Lower leg skin (tissue), 3 donors: ENCODE measurements at regions not wholly inside any gene's neighbourhood (a gene's known extent, or its start where the extent isn't known, plus 50 kb on each side); places are given as distances from the start of the nearest gene placed in this dataset.

Experiments used
- POLR2A ChIP-seq, 2 donors: fragments of 450-650 bp; IDR thresholded peaks; one replicate each; pipeline ENCODE4 v1.6.1; 2016 to 2017; ENCODE audit warnings: antibody characterized with exemption in 2 of 2, mild to moderate bottlenecking in 1 of 2, moderate library complexity in 1 of 2
- TF ChIP-seq, protein P1 (sequence below), 3 donors: fragments of 450-650 bp; IDR thresholded peaks; one replicate each; pipeline ENCODE4 v1.5.1; 2016; ENCODE audit warnings: antibody characterized with exemption in 3 of 3, mild to moderate bottlenecking in 3 of 3, moderate library complexity in 2 of 3

DNA sequence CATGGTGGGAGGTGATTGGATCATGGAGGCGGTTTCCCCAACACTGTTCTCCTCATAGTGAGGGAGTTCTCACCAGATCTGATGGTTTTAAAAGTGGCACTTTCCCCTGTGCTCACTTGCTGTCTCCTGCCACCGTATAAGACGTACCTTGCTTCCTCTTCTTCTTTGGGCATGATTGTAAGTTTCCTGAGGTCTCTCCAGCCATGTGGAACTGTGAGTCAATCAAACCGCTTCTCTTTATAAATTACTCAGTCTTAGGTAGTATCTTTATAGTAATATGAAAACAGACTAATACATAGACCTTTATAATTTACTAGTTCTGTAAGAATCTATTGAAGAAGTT is 82.5 kb upstream of the PITX2 start:
- TF ChIP-seq, protein P1, sequence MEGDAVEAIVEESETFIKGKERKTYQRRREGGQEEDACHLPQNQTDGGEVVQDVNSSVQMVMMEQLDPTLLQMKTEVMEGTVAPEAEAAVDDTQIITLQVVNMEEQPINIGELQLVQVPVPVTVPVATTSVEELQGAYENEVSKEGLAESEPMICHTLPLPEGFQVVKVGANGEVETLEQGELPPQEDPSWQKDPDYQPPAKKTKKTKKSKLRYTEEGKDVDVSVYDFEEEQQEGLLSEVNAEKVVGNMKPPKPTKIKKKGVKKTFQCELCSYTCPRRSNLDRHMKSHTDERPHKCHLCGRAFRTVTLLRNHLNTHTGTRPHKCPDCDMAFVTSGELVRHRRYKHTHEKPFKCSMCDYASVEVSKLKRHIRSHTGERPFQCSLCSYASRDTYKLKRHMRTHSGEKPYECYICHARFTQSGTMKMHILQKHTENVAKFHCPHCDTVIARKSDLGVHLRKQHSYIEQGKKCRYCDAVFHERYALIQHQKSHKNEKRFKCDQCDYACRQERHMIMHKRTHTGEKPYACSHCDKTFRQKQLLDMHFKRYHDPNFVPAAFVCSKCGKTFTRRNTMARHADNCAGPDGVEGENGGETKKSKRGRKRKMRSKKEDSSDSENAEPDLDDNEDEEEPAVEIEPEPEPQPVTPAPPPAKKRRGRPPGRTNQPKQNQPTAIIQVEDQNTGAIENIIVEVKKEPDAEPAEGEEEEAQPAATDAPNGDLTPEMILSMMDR (IDR thresholded peaks at IDR 0.05): no peak
- TF ChIP-seq POLR2A (IDR thresholded peaks at IDR 0.05): no peak
